GM12865 (cell line): ENCODE measurements at regions not wholly inside any gene's neighbourhood (a gene's known extent, or its start where the extent isn't known, plus 50 kb on each side); places are given as distances from the start of the nearest gene placed in this dataset.
"Not testable (repeated sequence)": the region's sequence is repeated elsewhere in the genome, so short reads cannot be mapped to it uniquely, and the experiment has no call there.

Experiments used
- DNase-seq: peaks from one replicate; pipeline ENCODE4 v3.0.0; 2010; ENCODE audit warnings: low read depth
- H3K4me3 ChIP-seq: 2 replicates; pipeline ENCODE4 v1.5.1; 2011; ENCODE audit warnings: mild to moderate bottlenecking, low read depth, low read length, control low read depth
- TF ChIP-seq, protein P1 (sequence below): IDR thresholded peaks from 2 replicates; pipeline ENCODE4 v1.5.1; 2011; ENCODE audit warnings: low read length, control low read depth, low read depth, inconsistent platforms; ENCODE audit not compliant: insufficient read depth; ENCODE audit errors: missing control alignments

DNA sequence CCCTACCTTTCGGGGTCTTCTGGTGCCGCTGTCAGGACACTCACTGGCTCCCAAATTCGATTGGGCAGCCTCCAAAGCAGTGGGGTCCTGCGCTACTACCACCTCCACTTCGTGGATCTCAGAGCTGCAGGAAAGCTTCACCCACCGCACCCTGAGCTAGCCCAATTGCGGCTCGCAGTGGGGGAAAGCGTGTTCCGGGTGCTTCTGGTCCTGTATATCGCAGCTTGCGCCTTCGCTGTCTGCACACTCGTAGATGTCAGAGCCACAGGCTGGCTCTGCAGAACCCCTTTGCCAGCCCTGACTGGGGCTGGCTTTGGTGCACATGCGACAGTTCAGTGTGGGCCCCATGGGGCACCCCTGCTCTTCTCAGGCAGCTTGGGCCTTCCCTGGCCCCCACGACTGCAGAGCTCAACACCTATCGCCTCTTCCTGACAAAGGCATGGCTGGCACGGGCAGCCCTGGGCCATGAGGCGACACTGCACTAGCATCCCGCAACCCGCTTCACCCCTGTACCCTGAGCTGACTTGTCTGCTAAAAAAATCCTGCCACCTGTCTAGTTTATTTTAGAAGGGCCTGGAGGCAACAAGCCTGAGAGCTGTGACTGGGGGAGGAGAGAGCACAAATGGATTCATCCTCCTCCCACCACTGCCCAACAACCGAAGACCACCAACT is 78.7 kb upstream of the ABI1 start:
- H3K4me3 ChIP-seq: no peak overlapping the region
- DNase-seq: no peak
- TF ChIP-seq, protein P1, sequence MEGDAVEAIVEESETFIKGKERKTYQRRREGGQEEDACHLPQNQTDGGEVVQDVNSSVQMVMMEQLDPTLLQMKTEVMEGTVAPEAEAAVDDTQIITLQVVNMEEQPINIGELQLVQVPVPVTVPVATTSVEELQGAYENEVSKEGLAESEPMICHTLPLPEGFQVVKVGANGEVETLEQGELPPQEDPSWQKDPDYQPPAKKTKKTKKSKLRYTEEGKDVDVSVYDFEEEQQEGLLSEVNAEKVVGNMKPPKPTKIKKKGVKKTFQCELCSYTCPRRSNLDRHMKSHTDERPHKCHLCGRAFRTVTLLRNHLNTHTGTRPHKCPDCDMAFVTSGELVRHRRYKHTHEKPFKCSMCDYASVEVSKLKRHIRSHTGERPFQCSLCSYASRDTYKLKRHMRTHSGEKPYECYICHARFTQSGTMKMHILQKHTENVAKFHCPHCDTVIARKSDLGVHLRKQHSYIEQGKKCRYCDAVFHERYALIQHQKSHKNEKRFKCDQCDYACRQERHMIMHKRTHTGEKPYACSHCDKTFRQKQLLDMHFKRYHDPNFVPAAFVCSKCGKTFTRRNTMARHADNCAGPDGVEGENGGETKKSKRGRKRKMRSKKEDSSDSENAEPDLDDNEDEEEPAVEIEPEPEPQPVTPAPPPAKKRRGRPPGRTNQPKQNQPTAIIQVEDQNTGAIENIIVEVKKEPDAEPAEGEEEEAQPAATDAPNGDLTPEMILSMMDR: no peak

- H3K4me3 ChIP-seq: no peak overlapping the region
- no peak for DNase-seq
These were observed 77.8 kb upstream of the ABI1 start for GRCh38 chr10:26938578-26938977.

GRCh38 chr10:26937371-26937770 is 76.6 kb upstream of the ABI1 start:
- H3K4me3 ChIP-seq: no peak overlapping the region
- TF ChIP-seq, protein P1: no peak
- peak; percentile 44 for DNase-seq

More at GRCh38 chr10:26938578-26938977, 77.8 kb upstream of the ABI1 start:
- TF ChIP-seq, protein P1: no peak

GRCh38 chr10:26934190-26934589 is 73.4 kb upstream of the ABI1 start:
- DNase-seq, H3K4me3 ChIP-seq: not testable (repeated sequence)

DNA sequence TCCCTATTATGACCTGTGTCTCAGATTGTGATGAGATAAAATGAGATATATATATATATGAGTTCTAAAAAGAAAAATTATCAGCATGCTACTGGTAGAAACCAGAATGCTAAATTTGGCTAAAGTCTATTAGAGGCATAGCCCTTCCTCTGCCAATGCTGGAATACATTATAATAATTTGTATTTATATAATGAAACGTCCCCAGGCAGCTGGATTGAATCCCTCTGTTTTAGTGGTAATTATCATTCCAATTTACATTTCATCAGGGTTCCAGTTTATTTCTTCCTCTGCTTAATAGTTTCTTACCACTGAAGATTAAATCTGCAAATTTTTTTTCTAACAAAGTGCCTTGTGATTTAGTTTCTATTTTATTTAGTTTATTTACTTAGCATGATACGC is 71.8 kb upstream of the ABI1 start:
- TF ChIP-seq, protein P1: no peak
- DNase-seq: no peak
- no peak overlapping the region for H3K4me3 ChIP-seq

DNA sequence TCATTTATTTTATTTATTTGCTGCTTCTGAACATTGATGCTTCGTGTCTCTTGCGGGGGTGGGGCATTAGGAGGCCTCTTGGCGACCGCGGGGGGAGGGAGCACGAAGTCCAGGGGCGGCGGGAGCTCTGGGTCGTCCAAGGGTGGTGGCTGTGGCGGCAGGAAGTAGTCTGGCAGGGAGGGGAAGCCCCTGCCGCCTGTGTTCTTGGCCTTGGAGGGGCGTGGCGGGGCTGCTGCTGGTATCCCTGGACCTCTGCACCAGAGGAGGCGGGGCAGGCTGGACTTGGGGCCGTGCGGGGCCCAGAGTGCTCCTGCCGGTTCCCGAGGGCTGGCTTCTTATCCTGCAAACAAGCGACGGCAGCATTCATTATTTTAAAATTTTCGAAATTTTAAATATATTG is 70.5 kb upstream of the ABI1 start:
- H3K4me3 ChIP-seq: no peak overlapping the region
- DNase-seq: peak; percentile 51
- TF ChIP-seq, protein P1: no peak

DNA sequence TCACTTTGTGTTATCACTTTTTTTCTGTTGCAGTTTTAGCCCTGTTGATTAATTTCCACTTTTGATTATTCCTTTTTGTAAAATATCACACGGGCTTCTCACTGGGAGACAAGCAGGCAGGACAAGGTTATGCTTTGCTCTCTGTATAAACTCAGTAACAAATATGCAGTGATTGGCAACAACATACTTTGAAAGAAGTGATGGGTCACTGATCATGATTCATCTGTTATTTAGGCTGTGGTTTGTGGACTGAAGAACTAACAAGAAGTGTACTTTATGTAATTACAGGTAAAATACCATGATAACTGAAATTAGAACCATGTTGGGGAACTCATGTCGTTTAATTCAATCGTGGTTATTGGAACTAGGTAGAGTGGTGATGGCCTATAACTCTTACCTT is 62.1 kb upstream of the ABI1 start:
- not testable (repeated sequence) for H3K4me3 ChIP-seq, DNase-seq

- not testable (repeated sequence) for DNase-seq, H3K4me3 ChIP-seq
These were observed 58.5 kb upstream of the ABI1 start for GRCh38 chr10:26919156-26919860.
